SJSA1 (cell line): ENCODE measurements at regions not wholly inside any gene's neighbourhood (a gene's known extent, or its start where the extent isn't known, plus 50 kb on each side); places are given as distances from the start of the nearest gene placed in this dataset.

Experiments
- DNase-seq, 2 experiments: peaks; one replicate each; pipeline ENCODE4 v3.0.0-alpha.2; 2015 to 2020; ENCODE audit warnings: low spot score in 2 of 2, low read depth in 1 of 2
- H3K27ac ChIP-seq: fragments of 250-450 bp; sonication (Bioruptor Pico); 2 replicates; pipeline ENCODE4 v1.5.1; 2020; ENCODE audit warnings: mild to moderate bottlenecking, moderate library complexity
- H3K27me3 ChIP-seq: fragments of 250-450 bp; sonication (Bioruptor Pico); replicated peaks from 2 replicates; pipeline ENCODE4 v1.5.1; 2020; ENCODE audit warnings: mild to moderate bottlenecking, moderate library complexity
- H3K36me3 ChIP-seq: fragments of 250-450 bp; sonication (Bioruptor Pico); 2 replicates; pipeline ENCODE4 v1.5.1; 2020; ENCODE audit warnings: mild to moderate bottlenecking
- H3K4me1 ChIP-seq: fragments of 250-450 bp; sonication (Bioruptor Pico); replicated peaks from 2 replicates; pipeline ENCODE4 v1.6.1; 2021; ENCODE audit warnings: mild to moderate bottlenecking
- H3K4me3 ChIP-seq: fragments of 250-450 bp; sonication (Bioruptor Pico); 2 replicates; pipeline ENCODE4 v1.5.1; 2020; ENCODE audit warnings: mild to moderate bottlenecking
- H3K9me3 ChIP-seq: fragments of 250-450 bp; sonication (Bioruptor Pico); replicated peaks from 2 replicates; pipeline ENCODE4 v1.5.1; 2020; ENCODE audit warnings: mild to moderate bottlenecking

GRCh38 chr11:129308241-129308865, 67.3 kb upstream of the BARX2 start:
- Histone ChIP-seq H3K27ac (no peak overlapping the region), H3K27me3 (no peaks in the 10 kb centered on the region), H3K9me3 (no peaks in the 10 kb centered on the region), H3K4me1 (no peaks in the 10 kb centered on the region), H3K36me3 (no peaks in the 10 kb centered on the region), H3K4me3 (no peak overlapping the region)
- no peak for DNase-seq

- DNase-seq = no peak
- Histone ChIP-seq H3K9me3 (no peaks in the 10 kb centered on the region), H3K4me1 (no peaks in the 10 kb centered on the region), H3K27ac (no peak overlapping the region), H3K4me3 (no peak overlapping the region), H3K27me3 (no peaks in the 10 kb centered on the region), H3K36me3 (no peaks in the 10 kb centered on the region)
These were observed 68.5 kb upstream of the BARX2 start for GRCh38 chr11:129307162-129307561.

- H3K27me3 ChIP-seq = no peaks in the 10 kb centered on the region
- no peak overlapping the region for H3K27ac ChIP-seq
- no peak for DNase-seq
- no peaks in the 10 kb centered on the region for H3K9me3 ChIP-seq
- no peaks in the 10 kb centered on the region for H3K4me1 ChIP-seq
- no peaks in the 10 kb centered on the region for H3K36me3 ChIP-seq
- no peak overlapping the region for H3K4me3 ChIP-seq
These were observed 73.1 kb upstream of the BARX2 start for GRCh38 chr11:129302386-129303101.

GRCh38 chr11:129300099-129300498, 75.5 kb upstream of the BARX2 start:
- H3K27me3 ChIP-seq = no peaks in the 10 kb centered on the region
- H3K9me3 ChIP-seq = no peaks in the 10 kb centered on the region
- no peaks in the 10 kb centered on the region for H3K36me3 ChIP-seq
- H3K4me3 ChIP-seq = no peak overlapping the region
- H3K4me1 ChIP-seq = no peaks in the 10 kb centered on the region
- H3K27ac ChIP-seq = no peak overlapping the region
- DNase-seq = no peak

GRCh38 chr11:129298988-129299387, 76.7 kb upstream of the BARX2 start:
- no peak for DNase-seq
- H3K9me3 ChIP-seq = no peaks in the 10 kb centered on the region
- no peaks in the 10 kb centered on the region for H3K36me3 ChIP-seq
- H3K4me3 ChIP-seq = no peak overlapping the region
- H3K27ac ChIP-seq = no peak overlapping the region
- no peaks in the 10 kb centered on the region for H3K4me1 ChIP-seq
- no peaks in the 10 kb centered on the region for H3K27me3 ChIP-seq

- H3K27ac ChIP-seq = no peak overlapping the region
- DNase-seq = no peak
These were observed 79.9 kb upstream of the BARX2 start for GRCh38 chr11:129295746-129296145.

GRCh38 chr11:129292771-129293170, 82.9 kb upstream of the BARX2 start:
- Histone ChIP-seq H3K36me3 (no peaks in the 10 kb centered on the region), H3K9me3 (no peaks in the 10 kb centered on the region), H3K27me3 (no peaks in the 10 kb centered on the region), H3K4me1 (no peaks in the 10 kb centered on the region), H3K4me3 (no peak overlapping the region), H3K27ac (no peak overlapping the region)
- no peak for DNase-seq

More at GRCh38 chr11:129295746-129296145, 79.9 kb upstream of the BARX2 start:
- no peaks in the 10 kb centered on the region for H3K4me1 ChIP-seq
- H3K27me3 ChIP-seq = no peaks in the 10 kb centered on the region
- no peaks in the 10 kb centered on the region for H3K36me3 ChIP-seq
- no peak overlapping the region for H3K4me3 ChIP-seq
- H3K9me3 ChIP-seq = no peaks in the 10 kb centered on the region

- no peak for DNase-seq
- no peaks in the 10 kb centered on the region for H3K27me3 ChIP-seq
- H3K9me3 ChIP-seq = no peaks in the 10 kb centered on the region
- H3K36me3 ChIP-seq = no peaks in the 10 kb centered on the region
- H3K4me3 ChIP-seq = no peak overlapping the region
- H3K4me1 ChIP-seq = no peaks in the 10 kb centered on the region
- H3K27ac ChIP-seq = no peak overlapping the region
These were observed 83.6 kb upstream of the BARX2 start for GRCh38 chr11:129292092-129292491.

GRCh38 chr11:129291546-129291945, 84.1 kb upstream of the BARX2 start:
- no peaks in the 10 kb centered on the region for H3K4me1 ChIP-seq
- no peaks in the 10 kb centered on the region for H3K9me3 ChIP-seq
- no peak overlapping the region for H3K27ac ChIP-seq
- H3K4me3 ChIP-seq = no peak overlapping the region
- H3K36me3 ChIP-seq = no peaks in the 10 kb centered on the region
- H3K27me3 ChIP-seq = no peaks in the 10 kb centered on the region
- no peak for DNase-seq

- DNase-seq = no peak
- no peaks in the 10 kb centered on the region for H3K9me3 ChIP-seq
These were observed 84.7 kb upstream of the BARX2 start for GRCh38 chr11:129290966-129291365.

GRCh38 chr11:129289350-129290040, 86.2 kb upstream of the BARX2 start:
- no peak overlapping the region for H3K27ac ChIP-seq
- H3K9me3 ChIP-seq = no peaks in the 10 kb centered on the region
- H3K36me3 ChIP-seq = no peaks in the 10 kb centered on the region
- H3K27me3 ChIP-seq = no peaks in the 10 kb centered on the region
- no peaks in the 10 kb centered on the region for H3K4me1 ChIP-seq
- H3K4me3 ChIP-seq = no peak overlapping the region
- DNase-seq = no peak

More at GRCh38 chr11:129290966-129291365, 84.7 kb upstream of the BARX2 start:
- H3K27ac ChIP-seq = no peak overlapping the region
- no peak overlapping the region for H3K4me3 ChIP-seq
- H3K36me3 ChIP-seq = no peaks in the 10 kb centered on the region
- H3K4me1 ChIP-seq = no peaks in the 10 kb centered on the region
- H3K27me3 ChIP-seq = no peaks in the 10 kb centered on the region

GRCh38 chr11:129287920-129288319, 87.7 kb upstream of the BARX2 start:
- Histone ChIP-seq H3K27ac (no peak overlapping the region), H3K4me1 (no peaks in the 10 kb centered on the region), H3K27me3 (no peaks in the 10 kb centered on the region), H3K9me3 (no peaks in the 10 kb centered on the region), H3K36me3 (no peaks in the 10 kb centered on the region), H3K4me3 (no peak overlapping the region)
- DNase-seq = no peak

GRCh38 chr11:129286813-129287212, 88.8 kb upstream of the BARX2 start:
- H3K9me3 ChIP-seq = no peaks in the 10 kb centered on the region
- no peaks in the 10 kb centered on the region for H3K4me1 ChIP-seq
- no peak overlapping the region for H3K27ac ChIP-seq
- DNase-seq = no peak
- H3K4me3 ChIP-seq = no peak overlapping the region
- no peaks in the 10 kb centered on the region for H3K36me3 ChIP-seq
- H3K27me3 ChIP-seq = no peaks in the 10 kb centered on the region

GRCh38 chr11:129285402-129285786, 90.3 kb upstream of the BARX2 start:
- H3K4me1 ChIP-seq = no peaks in the 10 kb centered on the region; the same call in 1 of the 2 replicates
- H3K27me3 ChIP-seq = no peaks in the 10 kb centered on the region
- no peaks in the 10 kb centered on the region for H3K36me3 ChIP-seq
- no peak for DNase-seq
- H3K4me3 ChIP-seq = no peak overlapping the region
- no peaks in the 10 kb centered on the region for H3K9me3 ChIP-seq
- H3K27ac ChIP-seq = no peak overlapping the region
